Loucy (cell line): ENCODE measurements at regions not wholly inside any gene's neighbourhood (a gene's known extent, or its start where the extent isn't known, plus 50 kb on each side); places are given as distances from the start of the nearest gene placed in this dataset.

Source experiments
- EZH2phosphoT487 ChIP-seq: fragments of 200-600 bp; IDR thresholded peaks from 2 replicates; pipeline ENCODE4 v1.6.1; 2018; ENCODE audit warnings: antibody characterized with exemption, mild to moderate bottlenecking, moderate library complexity, borderline replicate concordance
- TF ChIP-seq, protein P1 (sequence below): fragments of 200-600 bp; sonication (generic); conservative IDR thresholded peaks from 2 replicates; pipeline ENCODE4 v1.5.1; 2014; ENCODE audit warnings: mild to moderate bottlenecking, antibody characterized with exemption, low read length

DNA sequence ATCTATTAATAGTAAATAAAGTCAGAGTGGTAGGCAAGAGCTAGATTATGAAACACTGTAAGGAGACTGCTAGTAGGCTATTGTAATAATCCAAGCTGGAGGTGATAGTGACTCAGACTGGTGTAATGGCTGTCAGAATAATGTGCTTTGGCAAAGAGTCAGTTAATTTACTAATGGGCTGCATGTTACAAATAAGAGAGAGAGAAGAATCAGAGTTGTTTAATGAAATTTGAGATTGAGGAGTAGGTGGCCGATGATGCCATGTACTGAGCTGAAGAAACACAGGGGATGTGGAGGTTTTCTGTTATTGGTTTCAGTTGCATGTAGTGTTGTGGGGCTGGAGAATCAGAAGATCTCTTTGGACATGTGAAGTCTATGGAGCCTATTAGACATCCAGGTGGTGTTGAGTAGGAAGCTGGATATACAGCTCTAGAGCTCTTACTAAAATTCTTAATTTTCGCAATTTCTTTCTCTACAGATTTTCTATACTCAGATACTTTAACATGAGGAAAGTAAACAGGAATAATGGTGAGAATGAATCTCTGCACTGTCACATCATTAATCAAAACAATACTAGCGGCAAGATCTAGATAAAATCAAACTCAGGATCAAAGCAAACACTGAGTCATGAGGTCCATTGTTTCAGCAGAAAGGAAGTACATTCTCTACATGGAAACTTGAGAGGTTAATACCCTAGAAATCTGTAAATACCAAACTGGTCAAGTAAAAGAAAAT lies 167.7 kb downstream of the SIM1 start:
- TF ChIP-seq, protein P1, sequence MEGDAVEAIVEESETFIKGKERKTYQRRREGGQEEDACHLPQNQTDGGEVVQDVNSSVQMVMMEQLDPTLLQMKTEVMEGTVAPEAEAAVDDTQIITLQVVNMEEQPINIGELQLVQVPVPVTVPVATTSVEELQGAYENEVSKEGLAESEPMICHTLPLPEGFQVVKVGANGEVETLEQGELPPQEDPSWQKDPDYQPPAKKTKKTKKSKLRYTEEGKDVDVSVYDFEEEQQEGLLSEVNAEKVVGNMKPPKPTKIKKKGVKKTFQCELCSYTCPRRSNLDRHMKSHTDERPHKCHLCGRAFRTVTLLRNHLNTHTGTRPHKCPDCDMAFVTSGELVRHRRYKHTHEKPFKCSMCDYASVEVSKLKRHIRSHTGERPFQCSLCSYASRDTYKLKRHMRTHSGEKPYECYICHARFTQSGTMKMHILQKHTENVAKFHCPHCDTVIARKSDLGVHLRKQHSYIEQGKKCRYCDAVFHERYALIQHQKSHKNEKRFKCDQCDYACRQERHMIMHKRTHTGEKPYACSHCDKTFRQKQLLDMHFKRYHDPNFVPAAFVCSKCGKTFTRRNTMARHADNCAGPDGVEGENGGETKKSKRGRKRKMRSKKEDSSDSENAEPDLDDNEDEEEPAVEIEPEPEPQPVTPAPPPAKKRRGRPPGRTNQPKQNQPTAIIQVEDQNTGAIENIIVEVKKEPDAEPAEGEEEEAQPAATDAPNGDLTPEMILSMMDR = no peak
- no peak for TF ChIP-seq EZH2phosphoT487
